HG02938 (cell line): ENCODE measurements at regions not wholly inside any gene's neighbourhood (a gene's known extent, or its start where the extent isn't known, plus 50 kb on each side); places are given as distances from the start of the nearest gene placed in this dataset.

ENCODE experiments used
- ATAC-seq: cut with Tn5 transposase; IDR thresholded peaks from one replicate; pipeline ENCODE4 v1.9.1; 2021; ENCODE audit warnings: mild to moderate bottlenecking, moderate library complexity; ENCODE audit not compliant: unreplicated experiment

DNA sequence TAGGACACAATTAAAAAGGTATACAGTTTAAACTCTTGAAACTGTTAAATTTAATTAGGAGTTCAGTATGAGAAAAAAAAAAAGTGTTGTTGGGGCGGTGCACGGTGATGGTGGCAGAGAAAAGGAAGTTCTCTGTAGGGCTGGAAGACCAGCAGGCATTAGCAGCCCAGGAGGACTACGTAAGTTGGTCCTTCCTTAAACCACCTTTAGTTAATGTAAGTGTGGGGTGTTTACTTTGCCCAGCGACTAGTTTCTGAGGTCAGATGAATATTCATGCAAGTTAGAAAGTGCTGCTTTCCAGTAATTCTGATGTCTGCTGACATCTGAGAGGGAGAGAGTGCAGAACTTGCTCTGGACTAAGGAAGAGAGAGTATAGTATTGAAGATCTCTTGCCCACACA, 54.9 kb downstream of the NKX2-1 start:
- ATAC-seq = no peak

- no peak for ATAC-seq
These were observed 57.1 kb downstream of the NKX2-1 start for GRCh38 chr14:36462890-36463289.

- ATAC-seq = no peak
These were observed 64.8 kb downstream of the NKX2-1 start for GRCh38 chr14:36455241-36455627.

DNA sequence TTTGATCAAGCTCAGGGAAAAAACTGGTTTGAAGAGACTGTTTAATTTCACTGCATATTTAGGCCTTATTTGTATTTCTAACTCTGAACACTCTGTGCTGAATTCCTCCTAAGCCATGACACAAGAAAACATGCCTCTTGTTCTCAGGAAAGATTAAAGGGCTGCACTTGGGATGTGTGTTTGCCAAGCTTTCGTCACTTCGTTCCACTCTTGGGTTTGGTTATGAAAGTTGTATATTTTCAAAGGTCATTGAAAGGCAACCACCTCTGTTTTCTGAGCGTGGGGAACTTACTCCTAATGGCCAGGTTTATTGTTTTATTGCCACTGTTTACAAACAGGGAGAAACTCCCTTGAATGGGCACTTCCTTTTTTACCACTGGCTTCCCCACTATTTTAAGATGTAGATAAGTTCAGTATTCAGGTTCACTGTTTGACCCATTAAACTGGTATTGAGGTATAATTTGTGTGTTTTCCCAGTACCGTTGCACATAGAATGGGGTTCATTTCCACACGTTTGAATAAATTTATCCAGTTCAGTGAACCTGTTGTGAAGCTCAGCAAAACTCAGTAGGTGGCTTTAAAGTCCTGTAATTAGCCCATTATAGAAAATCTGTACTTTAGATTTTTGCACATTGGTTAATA, 65.3 kb downstream of the NKX2-1 start:
- ATAC-seq = no peak

GRCh38 chr14:36452860-36453259, 67.2 kb downstream of the NKX2-1 start:
- ATAC-seq = no peak

DNA sequence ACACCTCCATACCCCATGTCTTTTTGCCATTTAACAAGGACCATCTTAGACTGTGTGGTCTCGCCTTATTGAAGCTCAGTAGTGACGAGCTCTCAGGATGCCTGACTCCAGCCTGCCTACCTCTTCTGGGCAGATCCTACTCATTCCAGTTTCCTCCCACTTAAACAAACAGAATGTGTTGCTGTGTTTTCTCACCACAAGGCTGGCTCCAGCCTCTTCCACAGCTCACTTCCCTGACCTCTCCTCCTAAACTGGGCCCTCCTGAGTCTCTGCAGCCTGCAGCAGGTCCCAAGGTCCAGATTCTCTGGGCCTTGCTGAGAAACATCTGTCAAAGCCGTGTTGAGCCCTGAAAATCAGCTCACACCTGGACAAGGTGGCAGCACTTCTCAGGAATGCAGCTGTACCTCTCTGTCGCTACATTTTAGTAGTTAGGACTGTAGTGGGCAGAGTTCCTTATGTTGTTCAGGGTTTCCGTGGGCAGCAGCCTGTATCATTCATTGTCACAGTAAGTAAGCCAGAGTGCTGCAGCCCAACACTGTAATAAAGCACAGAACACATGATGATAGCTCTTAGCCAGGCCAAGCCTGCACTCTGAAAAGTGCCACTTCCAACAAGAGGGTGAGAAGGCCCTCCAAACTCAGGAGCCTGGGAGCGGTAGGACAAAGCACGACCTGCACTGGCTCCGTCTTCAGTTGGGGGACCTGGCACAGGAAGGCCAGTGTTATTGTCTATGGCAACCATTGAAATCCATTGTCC, 68.5 kb downstream of the NKX2-1 start:
- no peak for ATAC-seq

- ATAC-seq = no peak
These were observed 69.5 kb downstream of the NKX2-1 start for GRCh38 chr14:36450550-36450949.

DNA sequence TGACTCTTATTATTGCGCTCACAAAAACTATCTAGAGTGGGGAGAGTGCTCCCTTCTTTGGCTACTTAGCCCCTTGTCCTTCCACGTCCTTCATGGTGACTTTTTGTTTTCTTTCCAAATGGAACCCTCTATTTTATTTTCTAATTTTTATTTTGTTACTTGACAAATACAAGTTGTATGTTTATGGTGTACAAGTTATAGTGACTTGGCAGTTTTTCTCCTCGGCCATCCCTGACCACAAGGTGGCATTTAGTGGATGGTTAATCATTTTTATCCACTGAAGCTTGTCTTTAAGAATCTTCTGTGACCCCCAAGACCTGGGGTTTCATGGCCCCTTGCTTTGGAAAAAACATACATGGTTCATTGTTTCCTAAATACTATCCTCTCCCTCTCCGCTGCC, 70.1 kb downstream of the NKX2-1 start:
- no peak for ATAC-seq

GRCh38 chr14:36443374-36443773, 76.7 kb downstream of the NKX2-1 start:
- no peak for ATAC-seq

GRCh38 chr14:36442824-36443241, 77.2 kb downstream of the NKX2-1 start:
- no peak for ATAC-seq

- no peak for ATAC-seq
These were observed 78.7 kb downstream of the NKX2-1 start for GRCh38 chr14:36441283-36441682.

DNA sequence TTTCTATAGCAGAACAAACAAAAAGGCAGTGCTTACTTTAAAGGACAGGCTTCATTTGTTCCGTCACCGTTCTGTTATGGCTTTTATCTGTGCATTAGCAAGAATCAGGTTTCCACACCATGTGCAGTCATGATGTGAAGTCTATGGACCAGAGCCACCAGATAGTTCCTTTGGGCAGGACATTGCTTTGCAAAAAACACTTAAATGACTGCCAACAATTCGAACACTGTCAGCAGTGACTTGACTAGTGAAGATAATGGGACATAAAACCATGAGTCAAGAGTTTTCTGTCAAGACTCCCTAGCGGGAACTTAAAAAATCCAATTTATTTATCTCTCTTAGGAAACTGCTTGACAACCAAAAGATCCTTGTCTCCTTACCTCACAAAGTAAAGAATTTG, 80.3 kb downstream of the NKX2-1 start:
- ATAC-seq = no peak

- ATAC-seq = no peak
These were observed 81.1 kb downstream of the NKX2-1 start for GRCh38 chr14:36438883-36439282.

DNA sequence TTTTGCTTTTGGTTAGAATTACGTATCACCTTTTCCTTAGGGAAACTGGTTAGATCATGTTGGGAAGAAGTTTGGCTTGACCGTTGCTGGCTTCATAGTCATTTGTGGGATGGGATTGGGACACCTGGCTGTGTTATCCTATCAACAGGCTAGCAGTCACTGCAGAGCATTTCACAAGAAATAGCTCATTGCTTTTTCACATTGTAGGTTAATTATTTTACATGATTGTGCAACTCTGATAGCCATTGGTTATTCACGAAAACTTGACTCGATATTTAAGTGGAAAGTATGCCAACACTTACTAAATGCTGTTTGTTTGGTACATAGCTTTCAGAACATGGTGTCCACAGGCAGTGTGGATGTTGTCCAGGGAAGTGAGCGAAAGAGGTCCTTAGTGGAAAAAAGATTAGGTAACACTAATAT, 89.4 kb downstream of the NKX2-1 start:
- ATAC-seq = no peak

DNA sequence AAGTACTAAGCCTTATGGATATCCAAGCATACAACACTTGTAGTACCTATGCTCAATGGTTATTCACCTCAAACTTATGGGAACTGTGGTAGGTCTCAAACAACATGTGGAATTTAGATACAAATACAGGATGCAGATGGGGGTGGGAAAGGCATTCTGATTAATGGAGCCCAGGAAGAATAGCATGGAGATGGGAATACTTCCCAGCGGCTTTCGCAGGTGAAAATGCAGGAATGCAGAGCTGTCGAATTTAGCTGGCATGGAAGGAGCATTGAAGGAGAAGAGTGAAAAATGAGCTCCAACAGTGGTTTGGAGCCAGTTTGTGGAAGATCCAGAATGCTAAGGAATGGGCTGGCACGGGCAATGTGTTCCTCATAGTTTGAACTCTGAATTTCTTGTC, 89.9 kb downstream of the NKX2-1 start:
- ATAC-seq = no peak

GRCh38 chr14:36429692-36430091, 90.3 kb downstream of the NKX2-1 start:
- ATAC-seq = no peak

DNA sequence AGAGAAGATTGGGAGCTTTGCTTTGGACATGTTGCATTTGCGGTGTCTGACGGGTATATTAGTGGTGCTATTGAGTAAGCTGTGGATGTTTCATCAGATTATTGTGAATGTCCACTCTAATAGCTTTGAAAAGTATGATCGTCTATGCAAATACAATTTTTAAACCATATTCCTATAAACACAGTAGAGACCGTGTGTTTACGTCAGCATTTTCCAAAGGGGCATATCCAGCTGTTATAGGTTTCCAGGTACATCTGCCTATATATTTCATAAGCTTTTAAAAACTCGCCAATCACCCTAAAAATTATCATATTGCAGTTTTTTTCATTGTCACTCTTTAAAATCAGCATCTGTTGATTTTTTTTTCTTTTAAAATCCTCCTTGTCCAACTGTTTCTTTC, 91.7 kb downstream of the NKX2-1 start:
- no peak for ATAC-seq

- no peak for ATAC-seq
These were observed 93.2 kb downstream of the NKX2-1 start for GRCh38 chr14:36426836-36427235.

- no peak for ATAC-seq
These were observed 93.9 kb downstream of the NKX2-1 start for GRCh38 chr14:36426113-36426512.

DNA sequence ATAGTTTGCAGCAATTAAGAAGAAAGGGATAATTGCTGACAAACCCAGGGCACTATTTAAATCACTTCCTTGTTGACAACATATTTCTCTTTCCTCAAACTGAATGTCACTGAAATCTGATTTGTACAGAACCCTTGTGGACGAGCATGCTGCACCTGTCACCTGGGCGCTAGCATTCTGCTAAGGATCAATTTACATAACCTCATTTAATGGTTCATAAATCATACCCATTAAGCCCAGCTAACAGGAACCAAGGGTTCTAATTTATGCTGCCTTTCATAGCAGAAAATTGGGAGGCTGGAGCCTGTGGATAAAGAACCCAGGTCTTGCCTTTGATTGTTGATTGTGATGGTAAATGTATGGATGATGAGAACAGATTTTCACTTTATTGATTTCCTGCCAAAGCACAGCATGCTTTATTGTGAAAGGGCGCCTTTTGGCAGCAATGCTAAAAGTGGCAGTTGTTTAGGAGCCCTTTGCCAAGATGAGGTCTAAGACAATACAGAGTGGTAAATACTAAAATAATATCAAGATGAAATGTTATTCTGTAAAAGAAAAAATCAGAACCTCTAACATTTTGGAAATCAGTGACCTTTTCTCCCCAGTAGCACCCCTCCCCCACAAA, 95.4 kb downstream of the NKX2-1 start:
- no peak for ATAC-seq

DNA sequence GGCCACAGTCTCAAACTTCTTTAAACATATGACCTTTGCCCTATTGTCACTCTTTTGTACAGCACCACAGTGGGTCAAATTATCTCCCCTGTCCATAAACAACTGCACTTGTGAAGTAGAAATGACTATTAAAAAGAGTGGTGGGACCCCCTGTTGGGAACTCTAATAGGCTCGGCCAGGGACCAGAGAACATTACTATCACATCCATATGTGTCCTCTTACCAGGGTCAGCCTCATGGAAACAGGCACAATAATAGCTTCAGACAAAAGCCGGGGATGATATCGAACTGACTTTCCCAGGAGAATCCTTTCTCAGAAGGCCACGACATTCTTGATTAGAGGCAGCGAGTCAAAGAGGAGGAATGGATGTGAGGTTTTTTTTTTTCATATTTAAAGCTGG, 96.6 kb downstream of the NKX2-1 start:
- no peak for ATAC-seq

GRCh38 chr14:36420149-36420687, 99.8 kb upstream of the MBIP start:
- ATAC-seq = no peak
